ENCODE measurements at regions not wholly inside any gene's neighbourhood (a gene's known extent, or its start where the extent isn't known, plus 50 kb on each side); places are given as distances from the start of the nearest gene placed in this dataset.

GRCh38 chrX:4671344-4671743 is 957.9 kb upstream of the PRKX start:
- H3K27me3 ChIP-seq (replicated peaks; ENCODE audit: control insufficient read depth, insufficient read depth, low read length): no peaks in the 10 kb centered on the region
- H3K36me3 ChIP-seq (ENCODE audit: control insufficient read depth, insufficient read depth, low read length): no peaks in the 10 kb centered on the region
- no peak for DNase-seq (ENCODE audit: extremely low read depth, insufficient read length)
- TF ChIP-seq CTCF (IDR thresholded peaks at IDR 0.05; ENCODE audit: insufficient read depth, low read length, poor library complexity, severe bottlenecking): no peak
- H3K4me3 ChIP-seq (replicated peaks; ENCODE audit: low read depth, low read length): no peak overlapping the region

GRCh38 chrX:4670606-4671005 is 957.2 kb upstream of the PRKX start:
- TF ChIP-seq CTCF (IDR thresholded peaks at IDR 0.05; ENCODE audit: insufficient read depth, low read length, poor library complexity, severe bottlenecking): no peak
- Histone ChIP-seq H3K27me3 (replicated peaks; ENCODE audit: control insufficient read depth, insufficient read depth, low read length) (no peaks in the 10 kb centered on the region), H3K4me3 (replicated peaks; ENCODE audit: low read depth, low read length) (no peak overlapping the region), H3K36me3 (ENCODE audit: control insufficient read depth, insufficient read depth, low read length) (no peaks in the 10 kb centered on the region)
- DNase-seq (ENCODE audit: extremely low read depth, insufficient read length): no peak

- no peaks in the 10 kb centered on the region for H3K36me3 ChIP-seq (ENCODE audit: control insufficient read depth, insufficient read depth, low read length)
- DNase-seq (ENCODE audit: extremely low read depth, insufficient read length): no peak
- TF ChIP-seq CTCF (IDR thresholded peaks at IDR 0.05; ENCODE audit: insufficient read depth, low read length, poor library complexity, severe bottlenecking): no peak
- H3K27me3 ChIP-seq (replicated peaks; ENCODE audit: control insufficient read depth, insufficient read depth, low read length): no peaks in the 10 kb centered on the region
- H3K4me3 ChIP-seq (replicated peaks; ENCODE audit: low read depth, low read length): no peak overlapping the region
These were observed 955.5 kb upstream of the PRKX start for GRCh38 chrX:4668802-4669536.

GRCh38 chrX:4663085-4663484 is 949.6 kb upstream of the PRKX start:
- no peaks in the 10 kb centered on the region for H3K36me3 ChIP-seq (ENCODE audit: control insufficient read depth, insufficient read depth, low read length)
- DNase-seq (ENCODE audit: extremely low read depth, insufficient read length): no peak
- TF ChIP-seq CTCF (IDR thresholded peaks at IDR 0.05; ENCODE audit: insufficient read depth, low read length, poor library complexity, severe bottlenecking): no peak
- H3K4me3 ChIP-seq (replicated peaks; ENCODE audit: low read depth, low read length): no peak overlapping the region
- no peaks in the 10 kb centered on the region for H3K27me3 ChIP-seq (replicated peaks; ENCODE audit: control insufficient read depth, insufficient read depth, low read length)

GRCh38 chrX:4661771-4662170 is 948.3 kb upstream of the PRKX start:
- Histone ChIP-seq H3K36me3 (ENCODE audit: control insufficient read depth, insufficient read depth, low read length) (no peaks in the 10 kb centered on the region), H3K27me3 (replicated peaks; ENCODE audit: control insufficient read depth, insufficient read depth, low read length) (no peaks in the 10 kb centered on the region), H3K4me3 (replicated peaks; ENCODE audit: low read depth, low read length) (no peak overlapping the region)
- TF ChIP-seq CTCF (IDR thresholded peaks at IDR 0.05; ENCODE audit: insufficient read depth, low read length, poor library complexity, severe bottlenecking): no peak
- no peak for DNase-seq (ENCODE audit: extremely low read depth, insufficient read length)

GRCh38 chrX:4656419-4656818 is 943.0 kb upstream of the PRKX start:
- H3K4me3 ChIP-seq (replicated peaks; ENCODE audit: low read depth, low read length): no peak overlapping the region
- H3K27me3 ChIP-seq (replicated peaks; ENCODE audit: control insufficient read depth, insufficient read depth, low read length): no peaks in the 10 kb centered on the region
- DNase-seq (ENCODE audit: extremely low read depth, insufficient read length): no peak
- TF ChIP-seq CTCF (IDR thresholded peaks at IDR 0.05; ENCODE audit: insufficient read depth, low read length, poor library complexity, severe bottlenecking): no peak
- no peaks in the 10 kb centered on the region for H3K36me3 ChIP-seq (ENCODE audit: control insufficient read depth, insufficient read depth, low read length)

Data from GM06990 (cell line).